GM12878 (cell line): ENCODE measurements at regions not wholly inside any gene's neighbourhood (a gene's known extent, or its start where the extent isn't known, plus 50 kb on each side); places are given as distances from the start of the nearest gene placed in this dataset.

Experiments used
- ATAC-seq: fragments of 200-7000 bp; cut with Tn5 transposase; 3 replicates; pipeline ENCODE4 v1.9.1; 2020; ENCODE audit warnings: mild to moderate bottlenecking, moderate library complexity
- BruUV-seq: library from RNA; stranded (reverse); fragments of 400-500 nt; replicated peaks from 2 replicates; lab custom pipeline; 2021; lab: Mats Ljungman, UMichigan
- CTCF ChIA-PET: fragments of 300-600 bp; sonication (Branson Sonifier 250); formaldehyde crosslinking; extraction: SDS; loops from one replicate; lab custom pipeline; 2021; ENCODE audit warnings: inconsistent platforms; lab: Yijun Ruan, JAX
- POLR2A ChIA-PET: fragments of 350-600 bp; formaldehyde crosslinking; extraction: SDS; loops from one replicate; lab custom pipeline; 2021; ENCODE audit warnings: inconsistent platforms; lab: Charles Lee
- RAD21 ChIA-PET: fragments of 300-600 bp; sonication (Branson Sonifier 250); formaldehyde crosslinking; loops from one replicate; lab custom pipeline; 2023; ENCODE audit warnings: antibody characterized with exemption; ENCODE audit not compliant: unreplicated experiment; lab: Charles Lee
- SMC1A ChIA-PET: fragments of 300-600 bp; sonication (Branson Sonifier 250); formaldehyde crosslinking; loops from one replicate; lab custom pipeline; 2023; ENCODE audit not compliant: unreplicated experiment, uncharacterized antibody; lab: Charles Lee
- DNase-seq: peaks from one replicate; pipeline ENCODE4 v3.0.0-alpha.2; 2011; ENCODE audit warnings: low read depth, low spot score
- FAIRE-seq: peaks from 3 replicates; lab custom pipeline; 2011; peaks lifted over from hg19 to GRCh38; lab: Jason Lieb, UNC
- H2AFZ ChIP-seq: 2 replicates; pipeline ENCODE4 v1.6.0; 2011; ENCODE audit warnings: low read depth, low read length, control low read depth; ENCODE audit not compliant: control insufficient read depth
- H3K27ac ChIP-seq: 2 replicates; pipeline ENCODE4 v1.5.1; 2011; ENCODE audit warnings: control low read depth; ENCODE audit not compliant: control insufficient read depth, insufficient read depth
- H3K27me3 ChIP-seq, 2 experiments: replicated peaks in 1 of 2; 2 replicates each; pipeline versions ENCODE4 v1.6.0 to v1.6.1; 2011; ENCODE audit warnings: low read length in 1 of 2; ENCODE audit not compliant: control insufficient read depth in 2 of 2, insufficient read depth in 2 of 2
- H3K36me3 ChIP-seq, 2 experiments: 2 replicates each; pipeline ENCODE4 v1.5.1; 2011; ENCODE audit warnings: low read length in 1 of 2; ENCODE audit not compliant: control insufficient read depth in 2 of 2, insufficient read depth in 2 of 2
- H3K4me1 ChIP-seq: 2 replicates; pipeline ENCODE4 v1.6.1; 2011; ENCODE audit warnings: mild to moderate bottlenecking, low read length, moderate library complexity, mixed read lengths; ENCODE audit not compliant: control insufficient read depth, insufficient read depth
- H3K4me2 ChIP-seq: 2 replicates; pipeline ENCODE4 v1.6.0; 2011; ENCODE audit warnings: control low read depth; ENCODE audit not compliant: control insufficient read depth, insufficient read depth
- H3K4me3 ChIP-seq: fragments of 200-600 bp; sonication (generic); 2 replicates; pipeline ENCODE4 v1.5.1; 2016
- H3K79me2 ChIP-seq: 2 replicates; pipeline ENCODE4 v1.6.0; 2011; ENCODE audit warnings: low read length; ENCODE audit not compliant: control insufficient read depth, insufficient read depth
- H3K9ac ChIP-seq: 2 replicates; pipeline ENCODE4 v1.8.0; 2011; ENCODE audit warnings: low read length, control low read depth, mixed read lengths; ENCODE audit not compliant: control insufficient read depth, insufficient read depth
- H3K9me3 ChIP-seq: replicated peaks from 3 replicates; pipeline ENCODE4 v1.5.1; 2011; ENCODE audit warnings: mild to moderate bottlenecking, low read length; ENCODE audit not compliant: control insufficient read depth, insufficient read depth
- H4K20me1 ChIP-seq: 2 replicates; pipeline ENCODE4 v1.6.0; 2011; ENCODE audit not compliant: control insufficient read depth, insufficient read depth
- CTCF ChIP-seq, 3 experiments: IDR thresholded peaks in 2 of 3; conservative IDR thresholded peaks in 1 of 3; 2 replicates each; pipeline ENCODE4 v1.5.1; 2011; ENCODE audit warnings: low read depth in 3 of 3, low read length in 3 of 3, mild to moderate bottlenecking in 3 of 3, control low read depth in 2 of 3, moderate library complexity in 2 of 3, inconsistent platforms in 1 of 3, mixed read lengths in 1 of 3; ENCODE audit not compliant: control insufficient read depth in 2 of 3, insufficient read depth in 1 of 3; ENCODE audit errors: extremely low read depth in 1 of 3
- ESRRA ChIP-seq: IDR thresholded peaks from 2 replicates; pipeline ENCODE4 v1.6.1; 2012; ENCODE audit warnings: mild to moderate bottlenecking, low read length, improper control_type of control experiment
- RELA ChIP-seq: fragments of 450-650 bp; IDR thresholded peaks from 2 replicates; pipeline ENCODE4 v1.8.0; 2014; ENCODE audit warnings: borderline replicate concordance; ENCODE audit not compliant: partially characterized antibody
- ZZZ3 ChIP-seq: IDR thresholded peaks from 2 replicates; pipeline ENCODE4 v1.6.1; 2011; ENCODE audit warnings: low read depth; ENCODE audit not compliant: control insufficient read depth, insufficient read length
- in situ Hi-C: fragments of 300-500 bp; cut with MboI; formaldehyde crosslinking; loops from 9 replicates; pipeline ENCODE4 v1.14.3; 2018; ENCODE audit warnings: mixed read lengths
- intact Hi-C: fragments of 100-400 bp; cut with micrococcal nuclease; formaldehyde crosslinking; loops from one replicate; pipeline ENCODE4 v1.14.2; 2022; ENCODE audit not compliant: unreplicated experiment

GRCh38 chr7:12056977-12057376, 154.1 kb upstream of the TMEM106B start (continued):
- no peak for TF ChIP-seq ZZZ3
- TF ChIP-seq, all 136 proteins: peak for 0

- no TSS peak for BruUV-seq
- H4K20me1 ChIP-seq, result no peaks in the 10 kb centered on the region
- no peaks in the 10 kb centered on the region for H3K4me1 ChIP-seq
- ChIA-PET SMC1A (interaction anchor here (1.4 kb wide), 1 partner anchor 260 kb away, joined by 7 read pairs; no protein-coding TSS in a partner anchor), CTCF (interaction anchor here (0.8 to 1.5 kb wide), 5 partner anchors 15 to 428 kb away, joined by 3 to 6 read pairs (median 4); no protein-coding TSS in a partner anchor), POLR2A (no interaction called here), RAD21 (no interaction called here)
- no peaks in the 10 kb centered on the region for H3K27me3 ChIP-seq
- H3K9me3 ChIP-seq, result no peaks in the 10 kb centered on the region
- peak; percentile 52; the same call in 1 of the 3 replicates for ATAC-seq
- no peak for FAIRE-seq
- no peak overlapping the region for H3K9ac ChIP-seq
- DNase-seq, result no peak
- in situ Hi-C loops (loop anchor here (25.0 kb wide), 1 partner anchor 425 kb away; no protein-coding TSS in a partner anchor), intact Hi-C loops (no loop called here)
- H3K27ac ChIP-seq, result no peak overlapping the region
- H3K4me3 ChIP-seq, result no peak overlapping the region
- H3K79me2 ChIP-seq, result no peaks in the 10 kb centered on the region
- H3K4me2 ChIP-seq, result no peak overlapping the region
- TF ChIP-seq RELA, result no peak
- TF ChIP-seq ESRRA, result no peak
- TF ChIP-seq CTCF (IDR thresholded peaks at IDR 0.05 in 2 of 3, conservative IDR thresholded peaks at IDR 0.05 in 1 of 3; ENCODE audit: control insufficient read depth in 2 of 3, extremely low read depth in 1 of 3, insufficient read depth in 1 of 3, low read depth in 3 of 3, low read length in 3 of 3), result peak in 2 of 3 experiments; percentile 32 to 35; a peak in 3 of 6 replicates
- no peaks in the 10 kb centered on the region for H3K36me3 ChIP-seq
- no peak overlapping the region for H2AFZ ChIP-seq
These were observed 149.0 kb upstream of the TMEM106B start for GRCh38 chr7:12062062-12062461.
